Naive thymus-derived CD4-positive, alpha-beta T cell (primary cell): ENCODE measurements at regions not wholly inside any gene's neighbourhood (a gene's known extent, or its start where the extent isn't known, plus 50 kb on each side); places are given as distances from the start of the nearest gene placed in this dataset.

ENCODE experiments used
- ATAC-seq: fragments of 150-1000 bp; cut with Tn5 transposase; 2 replicates; pipeline ENCODE4 v1.10.0; 2021; ENCODE audit warnings: mild to moderate bottlenecking, moderate library complexity
- CTCF ChIA-PET: fragments of 350-600 bp; sonication (Branson Sonifier 250); formaldehyde crosslinking; loops from one replicate; lab custom pipeline; 2021; ENCODE audit warnings: antibody characterized with exemption; lab: Charles Lee
- POLR2A ChIA-PET: fragments of 350-600 bp; sonication (Branson Sonifier 250); formaldehyde crosslinking; loops from one replicate; lab custom pipeline; 2021; ENCODE audit warnings: antibody characterized with exemption, inconsistent platforms; lab: Charles Lee
- DNase-seq, 9 donors: peaks; one replicate each; pipeline versions ENCODE4 v3.0.0 to v3.0.0-alpha.2; 2020 to 2022; ENCODE audit warnings: mixed read lengths in 1 of 9
- H3K27ac ChIP-seq: one replicate; pipeline ENCODE4 v1.7.0; 2013; ENCODE audit warnings: mild to moderate bottlenecking, low read depth, low read length, moderate library complexity
- H3K27me3 ChIP-seq, 2 donors: one replicate each; pipeline ENCODE4 v1.7.0; 2013; ENCODE audit warnings: low read length in 2 of 2, mild to moderate bottlenecking in 2 of 2, moderate library complexity in 2 of 2; ENCODE audit not compliant: control insufficient read depth in 2 of 2, insufficient read depth in 2 of 2
- H3K36me3 ChIP-seq, 3 experiments: 1 replicate in 2 of 3; 2 replicates in 1 of 3; pipeline ENCODE4 v1.7.0; 2013; ENCODE audit warnings: low read length in 3 of 3, mild to moderate bottlenecking in 3 of 3, moderate library complexity in 1 of 3; ENCODE audit not compliant: insufficient read depth in 3 of 3, control insufficient read depth in 2 of 3
- H3K4me1 ChIP-seq, 2 donors: one replicate each; pipeline ENCODE4 v1.7.0; 2013; ENCODE audit warnings: low read length in 2 of 2, mild to moderate bottlenecking in 2 of 2, moderate library complexity in 1 of 2; ENCODE audit not compliant: control insufficient read depth in 2 of 2, insufficient read depth in 2 of 2
- H3K4me3 ChIP-seq: 2 replicates; pipeline ENCODE4 v1.7.0; 2013; ENCODE audit warnings: mild to moderate bottlenecking, low read length
- H3K9me3 ChIP-seq, 3 experiments: 1 replicate in 2 of 3; 2 replicates in 1 of 3; pipeline ENCODE4 v1.7.0; 2013; ENCODE audit warnings: low read length in 3 of 3; ENCODE audit not compliant: control insufficient read depth in 2 of 3
- H3K27ac Mint-ChIP-seq, 9 donors: one replicate each; pipeline ENCODE4 v1.8.0; 2020 to 2022; ENCODE audit warnings: mixed read lengths in 9 of 9, mild to moderate bottlenecking in 8 of 9, moderate library complexity in 5 of 9, inconsistent platforms in 2 of 9
- H3K27me3 Mint-ChIP-seq, 5 donors: one replicate each; pipeline ENCODE4 v1.8.0; 2021 to 2022; ENCODE audit warnings: mixed read lengths in 5 of 5, mild to moderate bottlenecking in 1 of 5
- H3K36me3 Mint-ChIP-seq, 5 donors: one replicate each; pipeline ENCODE4 v1.8.0; 2020 to 2022; ENCODE audit warnings: mixed read lengths in 5 of 5, mild to moderate bottlenecking in 3 of 5, inconsistent platforms in 1 of 5
- H3K4me1 Mint-ChIP-seq, 7 donors: one replicate each; pipeline ENCODE4 v1.8.0; 2020 to 2022; ENCODE audit warnings: mixed read lengths in 7 of 7, mild to moderate bottlenecking in 3 of 7, inconsistent platforms in 1 of 7
- H3K4me3 Mint-ChIP-seq, 10 donors: one replicate each; pipeline ENCODE4 v1.8.0; 2020 to 2022; ENCODE audit warnings: mild to moderate bottlenecking in 10 of 10, mixed read lengths in 10 of 10, moderate library complexity in 6 of 10, inconsistent platforms in 2 of 10
- H3K9me3 Mint-ChIP-seq, 11 donors: one replicate each; pipeline ENCODE4 v1.8.0; 2020 to 2022; ENCODE audit warnings: mixed read lengths in 11 of 11, mild to moderate bottlenecking in 4 of 11, inconsistent platforms in 1 of 11, moderate library complexity in 1 of 11
- intact Hi-C, 2 donors: fragments of 100-400 bp; cut with micrococcal nuclease; formaldehyde crosslinking; loops; one replicate each; pipeline ENCODE4 v1.15.1; 2023

DNA sequence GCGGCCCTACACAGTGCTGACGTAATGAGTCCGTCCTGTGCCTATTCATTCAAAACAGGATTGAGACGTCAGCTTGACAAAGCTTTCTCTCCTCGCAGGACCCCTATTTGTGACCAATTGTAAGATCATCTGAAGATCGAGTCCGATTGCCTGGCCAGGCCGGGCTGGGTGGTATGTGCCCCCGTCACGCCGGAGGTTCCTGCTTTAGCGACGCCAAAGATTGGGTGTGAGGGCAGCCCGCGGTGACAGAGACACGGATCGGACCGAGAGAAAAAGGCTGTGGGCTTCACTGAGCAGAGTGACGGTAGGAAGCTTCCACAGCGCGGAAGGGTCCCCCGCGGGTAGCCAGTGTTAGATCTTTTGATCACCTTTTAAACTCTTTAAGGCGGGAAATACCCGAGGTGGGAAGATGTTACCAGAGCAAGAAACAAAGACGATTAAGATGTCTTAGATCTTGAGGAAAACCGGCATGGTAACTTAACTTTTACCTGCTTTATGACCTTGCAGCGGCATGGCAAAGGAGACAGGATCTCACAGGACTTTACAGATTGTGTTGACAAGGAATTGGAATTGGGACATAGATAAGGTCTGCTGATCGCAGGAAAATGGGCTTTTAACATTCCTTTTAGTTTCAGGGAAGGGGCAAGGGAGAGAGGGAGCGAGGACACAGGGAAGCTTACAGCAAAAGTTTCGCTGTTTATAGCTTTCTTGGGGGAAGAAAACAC lies 220.0 kb downstream of the METTL4 start:
- H3K9me3 ChIP-seq: no peaks in the 10 kb centered on the region
- ChIA-PET CTCF (no interaction called here), POLR2A (no interaction called here)
- ATAC-seq (no peak), DNase-seq (no peak)
- Mint-ChIP-seq H3K36me3 (no peaks in the 10 kb centered on the region), H3K27me3 (peaks cover 0 to 33% (median 20%) of the 10 kb centered on the region in 5 donors), H3K4me1 (no peaks in the 10 kb centered on the region), H3K4me3 (no peak overlapping the region), H3K27ac (no peak overlapping the region), H3K9me3 (peaks cover 0 to 5% (median 0%) of the 10 kb centered on the region in 11 donors)
- H3K4me1 ChIP-seq: no peaks in the 10 kb centered on the region
- no peaks in the 10 kb centered on the region for H3K36me3 ChIP-seq
- intact Hi-C loops: no loop called here
- H3K4me3 ChIP-seq: no peak overlapping the region
- no peak overlapping the region for H3K27ac ChIP-seq
- no peaks in the 10 kb centered on the region for H3K27me3 ChIP-seq

- POLR2A ChIA-PET: no interaction called here
- H3K27ac ChIP-seq: no peak overlapping the region
- no peaks in the 10 kb centered on the region for H3K4me1 ChIP-seq
- H3K27me3 Mint-ChIP-seq: peaks cover 0 to 30% (median 27%) of the 10 kb centered on the region in 5 donors
- H3K9me3 Mint-ChIP-seq: peaks cover 0 to 3% (median 0%) of the 10 kb centered on the region in 11 donors
- H3K27ac Mint-ChIP-seq: no peak overlapping the region
- no peaks in the 10 kb centered on the region for H3K36me3 Mint-ChIP-seq
- no peak overlapping the region for H3K4me3 Mint-ChIP-seq
- CTCF ChIA-PET: no interaction called here
- DNase-seq (no peak), ATAC-seq (no peak)
- no peaks in the 10 kb centered on the region for H3K27me3 ChIP-seq
- H3K9me3 ChIP-seq: no peaks in the 10 kb centered on the region
- no peaks in the 10 kb centered on the region for H3K4me1 Mint-ChIP-seq
- intact Hi-C loops: no loop called here
- no peaks in the 10 kb centered on the region for H3K36me3 ChIP-seq
- no peak overlapping the region for H3K4me3 ChIP-seq
Measured at GRCh38 chr18:2354292-2354691, 217.0 kb downstream of the METTL4 start.

- peaks cover 0 to 17% (median 16%) of the 10 kb centered on the region in 5 donors for H3K27me3 Mint-ChIP-seq
- Histone ChIP-seq H3K27me3 (no peaks in the 10 kb centered on the region), H3K4me3 (no peak overlapping the region), H3K27ac (no peak overlapping the region), H3K4me1 (no peaks in the 10 kb centered on the region), H3K9me3 (no peaks in the 10 kb centered on the region), H3K36me3 (no peaks in the 10 kb centered on the region)
- H3K4me3 Mint-ChIP-seq: no peak overlapping the region
- intact Hi-C loops: no loop called here
- H3K9me3 Mint-ChIP-seq: peaks cover 0 to 1% (median 0%) of the 10 kb centered on the region in 11 donors
- ATAC-seq (no peak), DNase-seq (no peak)
- CTCF ChIA-PET: no interaction called here
- no peak overlapping the region for H3K27ac Mint-ChIP-seq
- no peaks in the 10 kb centered on the region for H3K36me3 Mint-ChIP-seq
- H3K4me1 Mint-ChIP-seq: no peaks in the 10 kb centered on the region
- POLR2A ChIA-PET: no interaction called here
Measured at GRCh38 chr18:2356906-2357305, 214.4 kb downstream of the METTL4 start.

- intact Hi-C loops: no loop called here
- Mint-ChIP-seq H3K4me1 (no peaks in the 10 kb centered on the region), H3K9me3 (peaks cover 0 to 1% (median 0%) of the 10 kb centered on the region in 11 donors), H3K27ac (no peak overlapping the region), H3K36me3 (no peaks in the 10 kb centered on the region), H3K27me3 (peaks cover 0 to 15% (median 11%) of the 10 kb centered on the region in 5 donors), H3K4me3 (no peak overlapping the region)
- H3K27me3 ChIP-seq: no peaks in the 10 kb centered on the region
- H3K9me3 ChIP-seq: no peaks in the 10 kb centered on the region
- DNase-seq (no peak), ATAC-seq (no peak)
- CTCF ChIA-PET: no interaction called here
- H3K4me3 ChIP-seq: no peak overlapping the region
- H3K4me1 ChIP-seq: no peaks in the 10 kb centered on the region
- POLR2A ChIA-PET: no interaction called here
- no peak overlapping the region for H3K27ac ChIP-seq
- H3K36me3 ChIP-seq: no peaks in the 10 kb centered on the region
Measured at GRCh38 chr18:2360861-2361260, 210.4 kb downstream of the METTL4 start.

DNA sequence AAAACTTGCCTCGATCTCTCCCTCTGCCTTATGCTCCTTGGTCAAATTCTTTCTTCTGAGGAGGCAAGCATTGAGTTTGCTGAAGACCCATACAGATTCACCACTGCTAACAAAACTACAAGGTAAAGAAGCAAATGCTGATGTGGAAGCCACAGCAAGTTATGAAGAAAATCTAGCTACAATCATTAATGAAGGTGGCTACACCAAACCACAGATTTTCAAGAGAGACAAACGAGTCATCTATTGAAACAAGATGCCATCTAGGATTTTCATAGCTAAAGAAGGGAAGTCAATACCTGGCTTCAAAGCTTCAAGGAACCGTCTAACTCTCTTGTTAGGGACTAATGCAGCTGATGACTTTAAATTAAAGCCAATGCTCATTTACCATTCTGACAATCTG lies 203.2 kb downstream of the METTL4 start:
- H3K27ac ChIP-seq: no peak overlapping the region
- DNase-seq: no peak
- H3K36me3 ChIP-seq: no peaks in the 10 kb centered on the region
- no peaks in the 10 kb centered on the region for H3K4me1 ChIP-seq
- ATAC-seq: no peak
- H3K9me3 ChIP-seq: no peaks in the 10 kb centered on the region
- POLR2A ChIA-PET: no interaction called here
- no peaks in the 10 kb centered on the region for H3K27me3 ChIP-seq
- H3K36me3 Mint-ChIP-seq: no peaks in the 10 kb centered on the region
- H3K4me1 Mint-ChIP-seq: no peaks in the 10 kb centered on the region
- no peak overlapping the region for H3K27ac Mint-ChIP-seq
- intact Hi-C loops: no loop called here
- CTCF ChIA-PET: interaction anchor here (0.6 kb wide), 1 partner anchor 162 kb away, joined by 5 read pairs; no protein-coding TSS in a partner anchor
- no peak overlapping the region for H3K4me3 Mint-ChIP-seq
- H3K27me3 Mint-ChIP-seq: peaks cover 3 to 28% (median 20%) of the 10 kb centered on the region in 5 donors
- H3K9me3 Mint-ChIP-seq: peaks cover 0 to 5% (median 0%) of the 10 kb centered on the region in 11 donors
- H3K4me3 ChIP-seq: no peak overlapping the region

DNA sequence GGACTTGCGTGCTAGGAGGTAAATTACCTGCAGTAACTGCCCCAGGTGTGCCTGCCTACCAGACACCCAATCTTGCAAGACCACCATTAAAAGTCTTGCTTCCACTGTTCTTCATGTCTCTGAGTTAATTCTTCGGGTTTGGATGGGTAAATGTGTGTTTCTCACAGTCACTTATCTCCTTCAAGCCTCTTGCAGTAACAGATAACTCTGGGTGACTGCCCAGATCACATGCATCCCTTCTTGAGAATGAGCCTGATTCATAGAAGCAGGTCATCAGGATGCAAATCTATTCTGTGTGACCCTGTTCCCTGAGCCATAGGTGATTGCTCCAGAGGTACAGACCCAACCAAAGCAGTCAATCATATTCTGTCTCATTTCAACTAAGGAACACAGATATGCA lies 194.6 kb downstream of the METTL4 start:
- DNase-seq (no peak), ATAC-seq (no peak)
- H3K27me3 Mint-ChIP-seq: peaks cover 19 to 66% (median 38%) of the 10 kb centered on the region in 5 donors
- no peak overlapping the region for H3K4me3 ChIP-seq
- intact Hi-C loops: no loop called here
- CTCF ChIA-PET: no interaction called here
- no peak overlapping the region for H3K4me3 Mint-ChIP-seq
- peaks cover 0 to 3% (median 0%) of the 10 kb centered on the region in 7 donors for H3K4me1 Mint-ChIP-seq
- POLR2A ChIA-PET: no interaction called here
- H3K9me3 Mint-ChIP-seq: peaks cover 0 to 18% (median 1%) of the 10 kb centered on the region in 11 donors
- no peaks in the 10 kb centered on the region for H3K9me3 ChIP-seq
- H3K36me3 ChIP-seq: no peaks in the 10 kb centered on the region
- no peaks in the 10 kb centered on the region for H3K4me1 ChIP-seq
- H3K27ac ChIP-seq: no peak overlapping the region
- peaks cover 0 to 6% of the 10 kb centered on the region in 2 donors for H3K27me3 ChIP-seq
- H3K36me3 Mint-ChIP-seq: no peaks in the 10 kb centered on the region
- no peak overlapping the region for H3K27ac Mint-ChIP-seq

DNA sequence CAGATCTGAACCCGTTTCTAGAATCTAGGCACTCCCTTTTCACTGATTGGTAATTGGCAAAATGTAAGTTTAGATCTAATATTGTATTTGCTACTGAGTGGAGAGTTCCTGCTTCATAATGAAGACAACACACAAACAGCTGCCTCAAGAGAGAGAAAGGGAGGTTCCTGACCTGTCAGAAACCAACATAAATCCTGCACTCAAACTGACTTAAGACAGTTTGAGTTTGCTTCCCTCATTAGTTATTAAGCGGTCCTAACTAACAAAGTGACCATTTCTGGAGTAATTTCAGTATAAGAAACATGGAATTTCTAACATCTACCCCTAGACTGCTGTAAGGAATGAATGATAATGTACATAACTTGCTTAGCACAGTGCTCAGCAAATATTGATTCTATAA lies 191.2 kb downstream of the METTL4 start:
- intact Hi-C loops: no loop called here
- peaks cover 0 to 5% (median under 1%) of the 10 kb centered on the region in 11 donors for H3K9me3 Mint-ChIP-seq
- ChIA-PET CTCF (no interaction called here), POLR2A (no interaction called here)
- Histone ChIP-seq H3K27me3 (peaks cover 0 to 9% of the 10 kb centered on the region in 2 donors), H3K4me1 (no peaks in the 10 kb centered on the region), H3K27ac (no peak overlapping the region), H3K4me3 (no peak overlapping the region), H3K9me3 (no peaks in the 10 kb centered on the region), H3K36me3 (no peaks in the 10 kb centered on the region)
- DNase-seq: no peak
- ATAC-seq: no peak
- H3K4me3 Mint-ChIP-seq: no peak overlapping the region
- H3K36me3 Mint-ChIP-seq: no peaks in the 10 kb centered on the region
- no peaks in the 10 kb centered on the region for H3K4me1 Mint-ChIP-seq
- H3K27ac Mint-ChIP-seq: no peak overlapping the region
- peaks cover 14 to 44% (median 39%) of the 10 kb centered on the region in 5 donors for H3K27me3 Mint-ChIP-seq
